ENCODE measurements at regions not wholly inside any gene's neighbourhood (a gene's known extent, or its start where the extent isn't known, plus 50 kb on each side); places are given as distances from the start of the nearest gene placed in this dataset.

DNA sequence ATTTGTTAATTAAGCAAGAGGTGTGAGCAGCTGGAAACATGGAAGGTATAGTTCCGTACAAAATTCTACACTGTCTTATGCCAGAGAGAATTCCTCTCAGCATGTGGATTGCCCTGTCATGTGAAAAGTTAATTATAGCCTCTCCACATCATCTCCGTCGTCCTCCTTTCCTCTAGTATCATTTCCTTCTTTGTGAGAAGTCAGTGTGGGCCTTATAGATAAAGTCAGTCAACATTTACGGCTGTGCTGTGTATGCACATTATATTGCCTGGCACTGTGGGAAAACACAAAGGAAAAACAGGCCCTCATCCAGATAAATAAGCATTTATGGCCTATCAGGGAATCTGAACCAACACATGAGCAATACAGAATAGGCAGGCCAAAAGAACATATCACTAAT lies 236.6 kb downstream of the SEC23A start:
- TF ChIP-seq GLIS1 (tag by site-specific recombination; IDR thresholded peaks at IDR 0.05) (no peak), ZFP41 (tag by site-specific recombination; IDR thresholded peaks at IDR 0.05; ENCODE audit: borderline replicate concordance) (no peak), ZNF510 (tag by site-specific recombination; IDR thresholded peaks at IDR 0.05; ENCODE audit: insufficient replicate concordance) (no peak), ZNF768 (tag by site-specific recombination; IDR thresholded peaks at IDR 0.05) (no peak), ZNF670 (tag by site-specific recombination; IDR thresholded peaks at IDR 0.05; ENCODE audit: low read depth) (no peak)
- TF ChIP-seq, protein P1, sequence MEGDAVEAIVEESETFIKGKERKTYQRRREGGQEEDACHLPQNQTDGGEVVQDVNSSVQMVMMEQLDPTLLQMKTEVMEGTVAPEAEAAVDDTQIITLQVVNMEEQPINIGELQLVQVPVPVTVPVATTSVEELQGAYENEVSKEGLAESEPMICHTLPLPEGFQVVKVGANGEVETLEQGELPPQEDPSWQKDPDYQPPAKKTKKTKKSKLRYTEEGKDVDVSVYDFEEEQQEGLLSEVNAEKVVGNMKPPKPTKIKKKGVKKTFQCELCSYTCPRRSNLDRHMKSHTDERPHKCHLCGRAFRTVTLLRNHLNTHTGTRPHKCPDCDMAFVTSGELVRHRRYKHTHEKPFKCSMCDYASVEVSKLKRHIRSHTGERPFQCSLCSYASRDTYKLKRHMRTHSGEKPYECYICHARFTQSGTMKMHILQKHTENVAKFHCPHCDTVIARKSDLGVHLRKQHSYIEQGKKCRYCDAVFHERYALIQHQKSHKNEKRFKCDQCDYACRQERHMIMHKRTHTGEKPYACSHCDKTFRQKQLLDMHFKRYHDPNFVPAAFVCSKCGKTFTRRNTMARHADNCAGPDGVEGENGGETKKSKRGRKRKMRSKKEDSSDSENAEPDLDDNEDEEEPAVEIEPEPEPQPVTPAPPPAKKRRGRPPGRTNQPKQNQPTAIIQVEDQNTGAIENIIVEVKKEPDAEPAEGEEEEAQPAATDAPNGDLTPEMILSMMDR (tag by site-specific recombination; IDR thresholded peaks at IDR 0.05) = no peak
- TF ChIP-seq, protein P2, sequence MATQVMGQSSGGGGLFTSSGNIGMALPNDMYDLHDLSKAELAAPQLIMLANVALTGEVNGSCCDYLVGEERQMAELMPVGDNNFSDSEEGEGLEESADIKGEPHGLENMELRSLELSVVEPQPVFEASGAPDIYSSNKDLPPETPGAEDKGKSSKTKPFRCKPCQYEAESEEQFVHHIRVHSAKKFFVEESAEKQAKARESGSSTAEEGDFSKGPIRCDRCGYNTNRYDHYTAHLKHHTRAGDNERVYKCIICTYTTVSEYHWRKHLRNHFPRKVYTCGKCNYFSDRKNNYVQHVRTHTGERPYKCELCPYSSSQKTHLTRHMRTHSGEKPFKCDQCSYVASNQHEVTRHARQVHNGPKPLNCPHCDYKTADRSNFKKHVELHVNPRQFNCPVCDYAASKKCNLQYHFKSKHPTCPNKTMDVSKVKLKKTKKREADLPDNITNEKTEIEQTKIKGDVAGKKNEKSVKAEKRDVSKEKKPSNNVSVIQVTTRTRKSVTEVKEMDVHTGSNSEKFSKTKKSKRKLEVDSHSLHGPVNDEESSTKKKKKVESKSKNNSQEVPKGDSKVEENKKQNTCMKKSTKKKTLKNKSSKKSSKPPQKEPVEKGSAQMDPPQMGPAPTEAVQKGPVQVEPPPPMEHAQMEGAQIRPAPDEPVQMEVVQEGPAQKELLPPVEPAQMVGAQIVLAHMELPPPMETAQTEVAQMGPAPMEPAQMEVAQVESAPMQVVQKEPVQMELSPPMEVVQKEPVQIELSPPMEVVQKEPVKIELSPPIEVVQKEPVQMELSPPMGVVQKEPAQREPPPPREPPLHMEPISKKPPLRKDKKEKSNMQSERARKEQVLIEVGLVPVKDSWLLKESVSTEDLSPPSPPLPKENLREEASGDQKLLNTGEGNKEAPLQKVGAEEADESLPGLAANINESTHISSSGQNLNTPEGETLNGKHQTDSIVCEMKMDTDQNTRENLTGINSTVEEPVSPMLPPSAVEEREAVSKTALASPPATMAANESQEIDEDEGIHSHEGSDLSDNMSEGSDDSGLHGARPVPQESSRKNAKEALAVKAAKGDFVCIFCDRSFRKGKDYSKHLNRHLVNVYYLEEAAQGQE (tag by site-specific recombination; IDR thresholded peaks at IDR 0.05) = no peak
- TF ChIP-seq, protein P3, sequence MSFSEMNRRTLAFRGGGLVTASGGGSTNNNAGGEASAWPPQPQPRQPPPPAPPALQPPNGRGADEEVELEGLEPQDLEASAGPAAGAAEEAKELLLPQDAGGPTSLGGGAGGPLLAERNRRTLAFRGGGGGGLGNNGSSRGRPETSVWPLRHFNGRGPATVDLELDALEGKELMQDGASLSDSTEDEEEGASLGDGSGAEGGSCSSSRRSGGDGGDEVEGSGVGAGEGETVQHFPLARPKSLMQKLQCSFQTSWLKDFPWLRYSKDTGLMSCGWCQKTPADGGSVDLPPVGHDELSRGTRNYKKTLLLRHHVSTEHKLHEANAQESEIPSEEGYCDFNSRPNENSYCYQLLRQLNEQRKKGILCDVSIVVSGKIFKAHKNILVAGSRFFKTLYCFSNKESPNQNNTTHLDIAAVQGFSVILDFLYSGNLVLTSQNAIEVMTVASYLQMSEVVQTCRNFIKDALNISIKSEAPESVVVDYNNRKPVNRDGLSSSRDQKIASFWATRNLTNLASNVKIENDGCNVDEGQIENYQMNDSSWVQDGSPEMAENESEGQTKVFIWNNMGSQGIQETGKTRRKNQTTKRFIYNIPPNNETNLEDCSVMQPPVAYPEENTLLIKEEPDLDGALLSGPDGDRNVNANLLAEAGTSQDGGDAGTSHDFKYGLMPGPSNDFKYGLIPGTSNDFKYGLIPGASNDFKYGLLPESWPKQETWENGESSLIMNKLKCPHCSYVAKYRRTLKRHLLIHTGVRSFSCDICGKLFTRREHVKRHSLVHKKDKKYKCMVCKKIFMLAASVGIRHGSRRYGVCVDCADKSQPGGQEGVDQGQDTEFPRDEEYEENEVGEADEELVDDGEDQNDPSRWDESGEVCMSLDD (tag by site-specific recombination; IDR thresholded peaks at IDR 0.05) = no peak

Data from HEK293 (cell line).